ENCODE measurements at regions not wholly inside any gene's neighbourhood (a gene's known extent, or its start where the extent isn't known, plus 50 kb on each side); places are given as distances from the start of the nearest gene placed in this dataset.

DNA sequence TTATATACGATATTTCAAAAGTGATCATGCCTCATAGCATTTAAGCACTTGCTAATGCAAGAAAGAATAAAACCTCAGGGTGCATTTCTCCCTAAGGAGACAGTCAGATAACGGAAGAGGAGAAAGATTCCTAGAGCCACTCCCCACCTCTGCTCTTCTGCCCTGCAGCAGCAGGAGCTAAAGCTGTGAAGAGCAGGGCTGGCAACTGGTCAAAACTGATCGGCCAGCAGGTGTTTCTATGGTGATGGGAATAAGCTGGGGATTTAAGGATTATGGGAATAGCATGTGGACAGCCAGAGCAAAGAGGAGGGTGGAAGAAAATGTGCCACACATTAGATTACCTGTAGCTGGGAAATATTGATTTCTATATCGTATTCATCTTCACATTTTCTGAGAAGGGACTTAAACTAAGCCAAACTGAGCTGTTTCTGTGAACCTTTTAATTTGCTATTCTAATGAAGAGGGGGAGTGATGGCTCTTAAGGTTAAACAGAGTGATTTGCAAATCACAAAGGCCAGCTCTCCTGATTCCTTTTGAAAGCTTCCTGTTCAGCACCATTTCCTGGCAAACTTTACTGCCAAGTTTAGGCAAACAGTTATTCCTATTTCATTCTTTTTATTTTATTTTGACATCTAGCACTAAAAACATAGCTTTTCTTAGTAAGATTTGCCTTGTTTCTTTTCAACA lies 268.9 kb upstream of the PFKP start:
- intact Hi-C loops (cut with micrococcal nuclease), result no loop called here
- Mint-ChIP-seq H3K27me3 (no peaks in the 10 kb centered on the region), H3K4me3 (no peak overlapping the region), H3K27ac (no peak overlapping the region), H3K4me1 (no peaks in the 10 kb centered on the region), H3K9me3 (ENCODE audit: insufficient read depth) (no peaks in the 10 kb centered on the region)
- Histone ChIP-seq H3K27ac (ENCODE audit: low read length in 2 of 2) (no peak overlapping the region), H3K9ac (ENCODE audit: low read length) (no peak overlapping the region), H3K4me3 (ENCODE audit: control extremely low read depth in 1 of 5, extremely low read depth in 1 of 5, insufficient read depth in 1 of 5, low read depth in 2 of 5, low read length in 4 of 5) (no peak overlapping the region), H3K4me1 (ENCODE audit: control insufficient read depth in 2 of 2, insufficient read depth in 2 of 2, low read length in 2 of 2) (no peaks in the 10 kb centered on the region), H2AFZ (ENCODE audit: insufficient read depth, low read depth, low read length, poor library complexity, severe bottlenecking) (no peak overlapping the region), H3K4me2 (replicated peaks; ENCODE audit: low read depth, low read length, poor library complexity, severe bottlenecking) (no peak overlapping the region), H3K36me3 (replicated peaks in 1 of 2; ENCODE audit: control extremely low read depth in 1 of 2, control insufficient read depth in 1 of 2, extremely low read depth in 1 of 2, insufficient read depth in 2 of 2, low read length in 1 of 2) (no peaks in the 10 kb centered on the region), H4K20me1 (ENCODE audit: control insufficient read depth, insufficient read depth, low read length, poor library complexity, severe bottlenecking) (no peaks in the 10 kb centered on the region), H3K79me2 (ENCODE audit: control insufficient read depth, insufficient read depth, low read length) (no peaks in the 10 kb centered on the region), H3K27me3 (replicated peaks in 1 of 4; ENCODE audit: control extremely low read depth in 1 of 4, control insufficient read depth in 3 of 4, insufficient read depth in 4 of 4, low read length in 3 of 4) (peaks cover 0 to 3% (median 0%) of the 10 kb centered on the region in 4 experiments), H3K9me3 (ENCODE audit: control extremely low read depth in 1 of 3, control insufficient read depth in 2 of 3, insufficient read depth in 1 of 3, low read length in 2 of 3) (peaks cover 1 to 4% (median 3%) of the 10 kb centered on the region in 3 donors)
- whole genome bisulfite sequencing (ENCODE audit: insufficient coverage), result 44% methylated on average over 1 of the region's 4 CpGs
- POLR2A ChIA-PET, result no interaction called here
- CTCF ChIA-PET, result no interaction called here
- DNase-seq (no peak), ATAC-seq (ENCODE audit: low read depth) (no peak)
- TF ChIP-seq EZH2 (IDR thresholded peaks at IDR 0.05; ENCODE audit: borderline replicate concordance, insufficient read depth, low read depth, low read length, poor library complexity, severe bottlenecking), result no peak
- TF ChIP-seq, protein P1, sequence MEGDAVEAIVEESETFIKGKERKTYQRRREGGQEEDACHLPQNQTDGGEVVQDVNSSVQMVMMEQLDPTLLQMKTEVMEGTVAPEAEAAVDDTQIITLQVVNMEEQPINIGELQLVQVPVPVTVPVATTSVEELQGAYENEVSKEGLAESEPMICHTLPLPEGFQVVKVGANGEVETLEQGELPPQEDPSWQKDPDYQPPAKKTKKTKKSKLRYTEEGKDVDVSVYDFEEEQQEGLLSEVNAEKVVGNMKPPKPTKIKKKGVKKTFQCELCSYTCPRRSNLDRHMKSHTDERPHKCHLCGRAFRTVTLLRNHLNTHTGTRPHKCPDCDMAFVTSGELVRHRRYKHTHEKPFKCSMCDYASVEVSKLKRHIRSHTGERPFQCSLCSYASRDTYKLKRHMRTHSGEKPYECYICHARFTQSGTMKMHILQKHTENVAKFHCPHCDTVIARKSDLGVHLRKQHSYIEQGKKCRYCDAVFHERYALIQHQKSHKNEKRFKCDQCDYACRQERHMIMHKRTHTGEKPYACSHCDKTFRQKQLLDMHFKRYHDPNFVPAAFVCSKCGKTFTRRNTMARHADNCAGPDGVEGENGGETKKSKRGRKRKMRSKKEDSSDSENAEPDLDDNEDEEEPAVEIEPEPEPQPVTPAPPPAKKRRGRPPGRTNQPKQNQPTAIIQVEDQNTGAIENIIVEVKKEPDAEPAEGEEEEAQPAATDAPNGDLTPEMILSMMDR (IDR thresholded peaks at IDR 0.05), result no peak

DNA sequence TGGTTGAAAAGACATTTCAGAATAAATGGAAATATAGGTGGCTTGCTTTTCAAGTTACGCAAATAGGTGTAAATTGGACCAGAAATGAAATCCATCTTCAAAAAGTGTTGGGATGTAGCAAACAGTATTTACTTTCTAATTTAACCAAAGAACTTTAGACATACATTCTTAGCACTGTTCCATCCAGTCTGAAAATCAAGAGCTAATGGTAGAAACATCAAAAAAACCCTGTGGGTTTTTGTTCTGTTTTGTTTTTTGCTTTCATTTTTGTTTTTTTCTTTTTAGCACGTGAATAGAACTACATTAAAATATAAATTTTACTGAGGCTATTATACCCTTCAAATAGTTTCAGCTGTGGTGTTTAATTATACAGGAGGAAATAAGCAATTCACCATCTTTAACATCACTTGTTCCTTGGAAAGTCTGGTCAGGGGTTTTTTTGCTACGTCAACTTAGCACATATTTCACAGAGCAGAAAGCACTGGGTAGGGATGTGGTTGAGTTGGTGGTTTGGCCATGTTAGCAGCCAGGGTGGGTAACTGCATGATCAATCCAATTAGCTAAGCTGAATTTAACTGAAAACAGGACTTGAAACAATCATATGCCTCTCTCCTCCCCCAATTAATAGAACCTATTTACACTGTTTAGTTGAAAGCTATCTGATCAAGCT lies 275.4 kb upstream of the PFKP start:
- no peak overlapping the region for H3K4me3 ChIP-seq (ENCODE audit: control extremely low read depth in 1 of 5, extremely low read depth in 1 of 5, insufficient read depth in 1 of 5, low read depth in 2 of 5, low read length in 4 of 5)
- Mint-ChIP-seq H3K4me1 (no peaks in the 10 kb centered on the region), H3K4me3 (no peak overlapping the region), H3K27me3 (no peaks in the 10 kb centered on the region), H3K9me3 (ENCODE audit: insufficient read depth) (peaks cover 2% of the 10 kb centered on the region), H3K27ac (no peak overlapping the region)
- POLR2A ChIA-PET, result no interaction called here
- no peaks in the 10 kb centered on the region for H4K20me1 ChIP-seq (ENCODE audit: control insufficient read depth, insufficient read depth, low read length, poor library complexity, severe bottlenecking)
- no peak overlapping the region for H3K27ac ChIP-seq (ENCODE audit: low read length in 2 of 2)
- no peaks in the 10 kb centered on the region for H3K36me3 ChIP-seq (replicated peaks in 1 of 2; ENCODE audit: control extremely low read depth in 1 of 2, control insufficient read depth in 1 of 2, extremely low read depth in 1 of 2, insufficient read depth in 2 of 2, low read length in 1 of 2)
- no peak overlapping the region for H3K4me2 ChIP-seq (replicated peaks; ENCODE audit: low read depth, low read length, poor library complexity, severe bottlenecking)
- no CpG with 5 or more reads among the region's 3 CpGs for WGBS (ENCODE audit: insufficient coverage)
- CTCF ChIA-PET, result no interaction called here
- peaks cover 0 to 3% (median 1%) of the 10 kb centered on the region in 3 donors for H3K9me3 ChIP-seq (ENCODE audit: control extremely low read depth in 1 of 3, control insufficient read depth in 2 of 3, insufficient read depth in 1 of 3, low read length in 2 of 3)
- H2AFZ ChIP-seq (ENCODE audit: insufficient read depth, low read depth, low read length, poor library complexity, severe bottlenecking), result no peak overlapping the region
- intact Hi-C loops (cut with micrococcal nuclease), result no loop called here
- H3K27me3 ChIP-seq (replicated peaks in 1 of 4; ENCODE audit: control extremely low read depth in 1 of 4, control insufficient read depth in 3 of 4, insufficient read depth in 4 of 4, low read length in 3 of 4), result no peaks in the 10 kb centered on the region
- ATAC-seq (ENCODE audit: low read depth) (no peak), DNase-seq (no peak)
- no peak overlapping the region for H3K9ac ChIP-seq (ENCODE audit: low read length)
- H3K4me1 ChIP-seq (ENCODE audit: control insufficient read depth in 2 of 2, insufficient read depth in 2 of 2, low read length in 2 of 2), result no peaks in the 10 kb centered on the region
- TF ChIP-seq, protein P1 (IDR thresholded peaks at IDR 0.05), result no peak
- TF ChIP-seq EZH2 (IDR thresholded peaks at IDR 0.05; ENCODE audit: borderline replicate concordance, insufficient read depth, low read depth, low read length, poor library complexity, severe bottlenecking), result no peak
- no peaks in the 10 kb centered on the region for H3K79me2 ChIP-seq (ENCODE audit: control insufficient read depth, insufficient read depth, low read length)

Data from B cell (primary cell).